Subcutaneous abdominal adipose tissue (tissue), 5 donors: ENCODE measurements at regions not wholly inside any gene's neighbourhood (a gene's known extent, or its start where the extent isn't known, plus 50 kb on each side); places are given as distances from the start of the nearest gene placed in this dataset.

Experiments
- H3K27ac ChIP-seq: one replicate; pipeline ENCODE4 v1.7.0; 2013; ENCODE audit warnings: low read depth, mild to moderate bottlenecking, inconsistent platforms, low read length, moderate library complexity
- H3K27me3 ChIP-seq, 5 donors: one replicate each; pipeline ENCODE4 v1.7.0; 2013; ENCODE audit warnings: low read length in 5 of 5, inconsistent platforms in 1 of 5; ENCODE audit not compliant: control insufficient read depth in 5 of 5, insufficient read depth in 4 of 5
- H3K36me3 ChIP-seq, 5 donors: one replicate each; pipeline ENCODE4 v1.7.0; 2013; ENCODE audit warnings: low read length in 5 of 5; ENCODE audit not compliant: control insufficient read depth in 5 of 5, insufficient read depth in 5 of 5
- H3K4me1 ChIP-seq, 5 donors: one replicate each; pipeline ENCODE4 v1.7.0; 2013; ENCODE audit warnings: low read length in 5 of 5, mild to moderate bottlenecking in 3 of 5, moderate library complexity in 1 of 5; ENCODE audit not compliant: control insufficient read depth in 5 of 5, insufficient read depth in 5 of 5
- H3K4me3 ChIP-seq, 5 donors: one replicate each; pipeline ENCODE4 v1.7.0; 2013; ENCODE audit warnings: low read length in 5 of 5, low read depth in 1 of 5
- H3K9ac ChIP-seq, 5 donors: one replicate each; pipeline ENCODE4 v1.7.0; 2013; ENCODE audit warnings: low read length in 5 of 5, mild to moderate bottlenecking in 4 of 5, moderate library complexity in 3 of 5
- H3K9me3 ChIP-seq, 5 donors: one replicate each; pipeline ENCODE4 v1.7.0; 2013; ENCODE audit warnings: low read length in 5 of 5; ENCODE audit not compliant: control insufficient read depth in 5 of 5
- donor health status: healthy.
- donor health status: healthy.
- donor health status: healthy.
- donor health status: healthy.
- donor health status: healthy.

DNA sequence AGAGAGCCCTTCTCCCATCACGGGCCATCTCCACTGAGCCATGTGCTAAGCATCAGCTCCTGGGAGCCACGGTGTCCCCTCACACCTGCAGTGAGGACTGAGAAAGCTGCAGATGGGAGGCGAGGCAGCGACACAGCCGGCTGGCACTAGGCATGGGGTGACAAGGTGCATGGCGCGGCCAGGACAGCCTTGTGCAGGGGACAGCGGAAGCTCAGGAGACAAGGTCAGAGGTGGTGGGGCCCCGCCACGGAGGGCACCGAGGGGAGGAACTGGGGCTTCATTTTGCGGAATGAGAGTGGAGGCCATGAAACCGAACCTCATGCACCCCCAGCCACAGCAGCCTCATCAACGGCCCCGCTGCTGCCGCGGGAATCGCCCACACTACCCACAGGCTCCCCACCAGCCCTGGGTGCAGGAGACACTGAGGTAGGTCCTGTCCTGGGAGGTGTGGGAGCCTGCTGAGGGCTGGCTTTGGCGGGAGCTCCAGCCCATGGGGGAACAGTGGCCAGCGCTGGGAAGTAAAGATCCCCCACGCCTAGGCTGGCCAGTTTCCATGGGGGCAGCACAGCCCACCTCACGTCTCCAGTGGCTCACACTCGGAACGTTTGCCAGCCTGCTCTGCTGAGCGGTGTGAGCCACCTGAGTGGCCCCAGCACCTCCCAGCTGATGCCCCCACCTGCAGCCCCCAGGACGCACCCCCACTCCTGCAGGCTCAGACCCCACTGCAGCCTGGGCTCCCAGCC, 71.2 kb upstream of the INSIG1 start:
- peaks cover 3 to 25% (median 6%) of the 10 kb centered on the region in 5 donors for H3K4me1 ChIP-seq
- H3K27me3 ChIP-seq = peaks cover 0 to 3% (median 0%) of the 10 kb centered on the region in 5 donors
- no peaks in the 10 kb centered on the region for H3K9me3 ChIP-seq
- H3K9ac ChIP-seq = no peak overlapping the region
- H3K27ac ChIP-seq = no peak overlapping the region
- no peaks in the 10 kb centered on the region for H3K36me3 ChIP-seq
- H3K4me3 ChIP-seq = no peak overlapping the region

DNA sequence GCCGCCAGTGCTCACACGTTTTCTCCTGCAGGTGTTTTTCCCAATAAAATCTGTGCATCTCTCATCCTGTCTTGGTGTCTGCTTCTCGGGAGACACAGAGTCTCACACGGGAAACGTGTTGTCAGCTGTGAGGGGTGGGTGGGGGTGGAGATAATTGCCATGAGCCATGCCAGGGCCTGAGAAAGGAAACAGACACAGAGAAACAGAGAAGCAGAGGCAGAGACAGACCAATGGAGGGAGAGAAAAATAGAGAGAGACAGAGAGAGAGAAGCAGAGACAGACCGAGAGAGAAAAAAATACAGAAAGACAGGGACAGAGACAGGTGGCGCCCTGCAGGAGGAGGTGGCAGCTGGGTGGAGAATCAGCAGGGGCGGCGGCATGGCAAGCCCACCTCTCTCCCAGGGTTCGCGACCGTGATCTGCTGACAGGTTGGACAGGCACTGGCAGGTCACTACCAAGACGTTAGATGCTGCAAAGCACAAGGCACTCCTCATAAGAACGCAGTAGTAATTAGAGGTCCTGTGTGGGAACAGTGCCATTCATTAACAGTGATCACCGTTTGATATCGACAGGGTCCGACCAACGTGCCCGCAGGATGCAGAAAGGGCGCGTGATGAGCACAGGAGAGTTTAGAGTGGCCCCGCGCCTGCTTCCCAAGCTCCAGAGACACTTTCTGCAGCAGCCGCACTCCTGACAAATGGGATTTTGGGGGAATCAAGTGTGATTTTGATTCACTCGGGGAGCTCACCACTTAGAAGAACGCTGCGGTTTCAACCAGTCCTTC, 70.5 kb upstream of the INSIG1 start:
- H3K27ac ChIP-seq = no peak overlapping the region
- no peak overlapping the region for H3K4me3 ChIP-seq
- H3K27me3 ChIP-seq = peaks cover 0 to 3% (median 0%) of the 10 kb centered on the region in 5 donors
- no peaks in the 10 kb centered on the region for H3K36me3 ChIP-seq
- H3K9me3 ChIP-seq = no peaks in the 10 kb centered on the region
- peaks cover 3 to 25% (median 6%) of the 10 kb centered on the region in 5 donors for H3K4me1 ChIP-seq
- no peak overlapping the region for H3K9ac ChIP-seq

GRCh38 chr7:155227788-155228458, 69.8 kb upstream of the INSIG1 start:
- H3K9me3 ChIP-seq = no peaks in the 10 kb centered on the region
- no peak overlapping the region for H3K4me3 ChIP-seq
- H3K36me3 ChIP-seq = no peaks in the 10 kb centered on the region
- H3K27me3 ChIP-seq = peaks cover 0 to 3% (median 0%) of the 10 kb centered on the region in 5 donors
- H3K27ac ChIP-seq = no peak overlapping the region
- no peak overlapping the region for H3K9ac ChIP-seq
- peaks cover 3 to 21% (median 9%) of the 10 kb centered on the region in 5 donors for H3K4me1 ChIP-seq

GRCh38 chr7:155228459-155228845, 69.2 kb upstream of the INSIG1 start:
- Histone ChIP-seq H3K36me3 (no peaks in the 10 kb centered on the region), H3K4me3 (no peak overlapping the region), H3K4me1 (peaks cover 3 to 22% (median 11%) of the 10 kb centered on the region in 5 donors), H3K27me3 (peaks cover 0 to 3% (median 0%) of the 10 kb centered on the region in 5 donors), H3K9me3 (no peaks in the 10 kb centered on the region), H3K27ac (no peak overlapping the region), H3K9ac (no peak overlapping the region)

DNA sequence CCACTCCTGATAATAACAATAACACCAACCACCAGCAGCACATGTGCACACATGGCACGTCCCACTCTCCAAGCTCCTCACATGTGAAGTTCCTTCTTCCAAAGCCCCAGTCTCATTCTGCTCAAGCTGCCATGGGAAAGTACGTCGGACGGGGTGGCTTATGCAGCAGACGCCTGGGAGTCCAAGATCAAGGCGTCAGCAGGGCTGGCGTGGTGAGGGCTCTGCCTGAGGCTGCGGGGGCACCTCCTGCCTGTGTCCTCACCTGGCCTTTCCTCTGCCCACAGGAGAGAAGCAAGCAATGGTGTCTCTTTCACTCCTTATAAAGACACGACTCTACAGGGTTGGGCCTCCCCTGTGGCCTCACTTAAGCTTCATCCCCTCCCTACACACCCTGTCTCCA, 68.8 kb upstream of the INSIG1 start:
- no peaks in the 10 kb centered on the region for H3K9me3 ChIP-seq
- no peak overlapping the region for H3K27ac ChIP-seq
- H3K9ac ChIP-seq = no peak overlapping the region
- peaks cover 6 to 25% (median 14%) of the 10 kb centered on the region in 5 donors for H3K4me1 ChIP-seq
- H3K27me3 ChIP-seq = peaks cover 0 to 3% (median 0%) of the 10 kb centered on the region in 5 donors
- no peaks in the 10 kb centered on the region for H3K36me3 ChIP-seq
- H3K4me3 ChIP-seq = no peak overlapping the region

DNA sequence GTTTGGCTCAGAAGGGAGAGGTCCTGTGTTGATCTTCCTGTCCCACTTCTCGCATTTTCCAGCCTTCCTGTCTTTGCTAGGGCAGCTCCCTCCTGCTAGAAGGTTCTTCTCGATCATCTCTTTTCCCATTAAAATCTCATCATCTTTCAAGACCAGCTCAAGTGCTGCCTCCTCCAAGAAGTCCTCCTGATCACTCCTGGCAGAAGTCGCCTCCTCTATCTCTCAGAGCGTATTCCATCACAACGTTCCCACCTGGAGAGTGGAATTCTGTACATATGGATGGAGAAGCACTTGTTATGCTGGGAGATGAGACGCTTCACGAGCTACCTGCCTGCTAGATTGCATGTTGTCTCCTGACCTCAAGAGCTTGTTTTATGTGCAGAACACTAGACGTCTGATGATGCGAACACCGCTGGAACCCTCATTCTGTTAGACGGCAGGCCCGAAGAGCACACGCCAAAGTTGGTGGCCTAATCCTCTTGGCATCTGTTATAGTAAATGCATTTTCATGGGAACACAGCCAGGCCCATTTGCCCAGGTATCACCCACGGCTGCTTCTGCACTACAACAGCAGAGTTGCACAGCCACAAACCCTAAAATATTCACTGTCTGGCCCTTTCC, 68.0 kb upstream of the INSIG1 start:
- H3K4me3 ChIP-seq = no peak overlapping the region
- no peaks in the 10 kb centered on the region for H3K9me3 ChIP-seq
- H3K36me3 ChIP-seq = no peaks in the 10 kb centered on the region
- H3K4me1 ChIP-seq = peaks cover 6 to 28% (median 14%) of the 10 kb centered on the region in 5 donors
- no peak overlapping the region for H3K9ac ChIP-seq
- no peak overlapping the region for H3K27ac ChIP-seq
- peaks cover 0 to 3% (median 0%) of the 10 kb centered on the region in 5 donors for H3K27me3 ChIP-seq

GRCh38 chr7:155230169-155230593, 67.5 kb upstream of the INSIG1 start:
- Histone ChIP-seq H3K36me3 (no peaks in the 10 kb centered on the region), H3K4me1 (peaks cover 6 to 28% (median 14%) of the 10 kb centered on the region in 5 donors), H3K27me3 (peaks cover 0 to 3% (median 0%) of the 10 kb centered on the region in 5 donors), H3K9ac (no peak overlapping the region), H3K27ac (no peak overlapping the region), H3K9me3 (no peaks in the 10 kb centered on the region), H3K4me3 (no peak overlapping the region)

- Histone ChIP-seq H3K27me3 (peaks cover 0 to 3% (median 0%) of the 10 kb centered on the region in 5 donors), H3K9me3 (no peaks in the 10 kb centered on the region), H3K36me3 (no peaks in the 10 kb centered on the region), H3K9ac (no peak overlapping the region), H3K4me1 (peaks cover 6 to 28% (median 14%) of the 10 kb centered on the region in 5 donors), H3K4me3 (no peak overlapping the region), H3K27ac (no peak overlapping the region)
These were observed 66.4 kb upstream of the INSIG1 start for GRCh38 chr7:155231241-155231800.

- no peaks in the 10 kb centered on the region for H3K9me3 ChIP-seq
- no peaks in the 10 kb centered on the region for H3K36me3 ChIP-seq
- H3K27ac ChIP-seq = no peak overlapping the region
- H3K9ac ChIP-seq = no peak overlapping the region
- no peak overlapping the region for H3K4me3 ChIP-seq
- H3K4me1 ChIP-seq = peaks cover 6 to 28% (median 14%) of the 10 kb centered on the region in 5 donors
- peaks cover 0 to 3% (median 0%) of the 10 kb centered on the region in 5 donors for H3K27me3 ChIP-seq
These were observed 65.7 kb upstream of the INSIG1 start for GRCh38 chr7:155231941-155232340.
